K562 (cell line): ENCODE measurements at regions not wholly inside any gene's neighbourhood (a gene's known extent, or its start where the extent isn't known, plus 50 kb on each side); places are given as distances from the start of the nearest gene placed in this dataset.

Experiments used
- BACH1 ChIP-seq: fragments of 200-800 bp; sonication (Bioruptor generic); IDR thresholded peaks from 2 replicates; pipeline ENCODE4 v1.6.1; 2016; ENCODE audit warnings: missing genetic modification characterization, missing compliant biosample characterization
- DDX20 ChIP-seq: fragments of 450-650 bp; IDR thresholded peaks from 2 replicates; pipeline ENCODE4 v1.6.1; 2016; ENCODE audit warnings: missing genetic modification characterization, low read depth, mild to moderate bottlenecking, missing compliant biosample characterization, moderate library complexity
- GATA2 ChIP-seq: sonication (generic); formaldehyde crosslinking; IDR thresholded peaks from 2 replicates; pipeline ENCODE4 v1.4.0; 2020; ENCODE audit warnings: mild to moderate bottlenecking, missing genetic modification reagents
- GATAD2B ChIP-seq: fragments of 450-650 bp; IDR thresholded peaks from 2 replicates; pipeline ENCODE4 v1.6.1; 2017; ENCODE audit warnings: mild to moderate bottlenecking, borderline replicate concordance
- GTF2A2 ChIP-seq: IDR thresholded peaks from 2 replicates; pipeline ENCODE4 v1.6.1; 2016; ENCODE audit warnings: mild to moderate bottlenecking, missing genetic modification characterization, missing compliant biosample characterization
- HDAC3 ChIP-seq: fragments of 450-650 bp; IDR thresholded peaks from 2 replicates; pipeline ENCODE4 v1.6.1; 2018; ENCODE audit warnings: borderline replicate concordance, mild to moderate bottlenecking, moderate library complexity; ENCODE audit not compliant: partially characterized antibody
- ID3 ChIP-seq, 2 experiments: fragments of 250-450 bp in 1 of 2; fragments of 450-650 bp in 1 of 2; sonication (Bioruptor Pico) in 1 of 2; IDR thresholded peaks; 2 replicates each; pipeline versions ENCODE4 v1.6.1 to v1.8.0; 2016 to 2021; ENCODE audit warnings: mild to moderate bottlenecking in 2 of 2, moderate library complexity in 2 of 2, missing compliant biosample characterization in 1 of 2, missing genetic modification characterization in 1 of 2
- IFI16 ChIP-seq: fragments of 250-450 bp; sonication (Bioruptor Pico); IDR thresholded peaks from 2 replicates; pipeline ENCODE4 v2.1.2; 2022; ENCODE audit warnings: mild to moderate bottlenecking, inconsistent platforms
- KLF6 ChIP-seq: fragments of 250-450 bp; sonication (Bioruptor Pico); IDR thresholded peaks from 2 replicates; pipeline ENCODE4 v1.4.0; 2020; ENCODE audit warnings: mild to moderate bottlenecking, moderate library complexity, borderline replicate concordance
- SIN3B ChIP-seq: fragments of 450-650 bp; IDR thresholded peaks from 2 replicates; pipeline ENCODE4 v1.6.1; 2017; ENCODE audit warnings: low read depth, mild to moderate bottlenecking, moderate library complexity
- SMAD4 ChIP-seq: fragments of 250-450 bp; sonication (Bioruptor Pico); conservative IDR thresholded peaks from 2 replicates; pipeline ENCODE4 v1.8.0; 2021; ENCODE audit warnings: inconsistent platforms, mild to moderate bottlenecking, moderate library complexity
- TAF7 ChIP-seq: fragments of 450-650 bp; IDR thresholded peaks from 2 replicates; pipeline ENCODE4 v1.6.1; 2016; ENCODE audit warnings: missing genetic modification characterization, missing compliant biosample characterization
- TEAD2 ChIP-seq: fragments of 450-650 bp; IDR thresholded peaks from 2 replicates; pipeline ENCODE4 v1.6.1; 2016; ENCODE audit warnings: missing genetic modification characterization, control low read depth, missing compliant biosample characterization
- THAP12 ChIP-seq: fragments of 250-450 bp; sonication (Bioruptor Pico); IDR thresholded peaks from 2 replicates; pipeline ENCODE4 v1.9.0; 2021; ENCODE audit warnings: mild to moderate bottlenecking, inconsistent platforms
- ZNF282 ChIP-seq: sonication (generic); formaldehyde crosslinking; IDR thresholded peaks from 2 replicates; pipeline ENCODE4 v1.8.1; 2023; ENCODE audit warnings: missing genetic modification reagents
- ZNF740 ChIP-seq, 3 experiments: fragments of 200-800 bp in 1 of 3; sonication (Bioruptor generic) in 1 of 3; sonication (generic) in 1 of 3; formaldehyde crosslinking in 1 of 3; IDR thresholded peaks; 2 replicates each; pipeline versions ENCODE4 v1.6.1 to v1.8.0; 2016 to 2022; ENCODE audit warnings: mild to moderate bottlenecking in 2 of 3, missing compliant biosample characterization in 2 of 3, missing genetic modification characterization in 2 of 3, missing genetic modification reagents in 1 of 3
- TF ChIP-seq, protein P1 (sequence below): fragments of 200-800 bp; sonication (Bioruptor generic); IDR thresholded peaks from 2 replicates; pipeline ENCODE4 v1.6.1; 2016; ENCODE audit warnings: missing genetic modification characterization, missing compliant biosample characterization

- no peak for TF ChIP-seq ZNF282 (CRISPR knock-in tag)
- TF ChIP-seq BACH1: peak; percentile 48; the same call in 1 of the 2 replicates
- no peak for TF ChIP-seq THAP12 (CRISPR knock-in tag)
- TF ChIP-seq ID3 (CRISPR knock-in tag; IDR thresholded peaks at IDR 0.05): no peak
- TF ChIP-seq ID3 (tag; IDR thresholded peaks at IDR 0.05): peak; percentile 90
- no peak for TF ChIP-seq ZNF740 (CRISPR knock-in tag; IDR thresholded peaks at IDR 0.05)
- TF ChIP-seq ZNF740 (tag; IDR thresholded peaks at IDR 0.05): peak in 1 of 2 experiments; percentile 91; a peak in 2 of 4 replicates
- TF ChIP-seq GATAD2B: no peak
- no peak for TF ChIP-seq GATA2 (CRISPR knock-in tag)
- TF ChIP-seq DDX20: peak; percentile 87
- peak; percentile 76 for TF ChIP-seq SMAD4 (CRISPR knock-in tag)
- TF ChIP-seq, protein P1, sequence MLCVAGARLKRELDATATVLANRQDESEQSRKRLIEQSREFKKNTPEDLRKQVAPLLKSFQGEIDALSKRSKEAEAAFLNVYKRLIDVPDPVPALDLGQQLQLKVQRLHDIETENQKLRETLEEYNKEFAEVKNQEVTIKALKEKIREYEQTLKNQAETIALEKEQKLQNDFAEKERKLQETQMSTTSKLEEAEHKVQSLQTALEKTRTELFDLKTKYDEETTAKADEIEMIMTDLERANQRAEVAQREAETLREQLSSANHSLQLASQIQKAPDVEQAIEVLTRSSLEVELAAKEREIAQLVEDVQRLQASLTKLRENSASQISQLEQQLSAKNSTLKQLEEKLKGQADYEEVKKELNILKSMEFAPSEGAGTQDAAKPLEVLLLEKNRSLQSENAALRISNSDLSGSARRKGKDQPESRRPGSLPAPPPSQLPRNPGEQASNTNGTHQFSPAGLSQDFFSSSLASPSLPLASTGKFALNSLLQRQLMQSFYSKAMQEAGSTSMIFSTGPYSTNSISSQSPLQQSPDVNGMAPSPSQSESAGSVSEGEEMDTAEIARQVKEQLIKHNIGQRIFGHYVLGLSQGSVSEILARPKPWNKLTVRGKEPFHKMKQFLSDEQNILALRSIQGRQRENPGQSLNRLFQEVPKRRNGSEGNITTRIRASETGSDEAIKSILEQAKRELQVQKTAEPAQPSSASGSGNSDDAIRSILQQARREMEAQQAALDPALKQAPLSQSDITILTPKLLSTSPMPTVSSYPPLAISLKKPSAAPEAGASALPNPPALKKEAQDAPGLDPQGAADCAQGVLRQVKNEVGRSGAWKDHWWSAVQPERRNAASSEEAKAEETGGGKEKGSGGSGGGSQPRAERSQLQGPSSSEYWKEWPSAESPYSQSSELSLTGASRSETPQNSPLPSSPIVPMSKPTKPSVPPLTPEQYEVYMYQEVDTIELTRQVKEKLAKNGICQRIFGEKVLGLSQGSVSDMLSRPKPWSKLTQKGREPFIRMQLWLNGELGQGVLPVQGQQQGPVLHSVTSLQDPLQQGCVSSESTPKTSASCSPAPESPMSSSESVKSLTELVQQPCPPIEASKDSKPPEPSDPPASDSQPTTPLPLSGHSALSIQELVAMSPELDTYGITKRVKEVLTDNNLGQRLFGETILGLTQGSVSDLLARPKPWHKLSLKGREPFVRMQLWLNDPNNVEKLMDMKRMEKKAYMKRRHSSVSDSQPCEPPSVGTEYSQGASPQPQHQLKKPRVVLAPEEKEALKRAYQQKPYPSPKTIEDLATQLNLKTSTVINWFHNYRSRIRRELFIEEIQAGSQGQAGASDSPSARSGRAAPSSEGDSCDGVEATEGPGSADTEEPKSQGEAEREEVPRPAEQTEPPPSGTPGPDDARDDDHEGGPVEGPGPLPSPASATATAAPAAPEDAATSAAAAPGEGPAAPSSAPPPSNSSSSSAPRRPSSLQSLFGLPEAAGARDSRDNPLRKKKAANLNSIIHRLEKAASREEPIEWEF (CRISPR knock-in tag): no peak
- TF ChIP-seq SIN3B: no peak
- peak; percentile 85 for TF ChIP-seq TAF7
- TF ChIP-seq KLF6: peak; percentile 75; the same call in 1 of the 2 replicates
- TF ChIP-seq IFI16: 0 out of 2 replicates have a peak, but pooled peaks have one; percentile 58
- TF ChIP-seq GTF2A2 (tag): peak; percentile 90
- TF ChIP-seq HDAC3: no peak
- peak; percentile 70 for TF ChIP-seq TEAD2
These were observed 71.1 kb upstream of the F3 start (continued) for GRCh38 chr1:94612525-94613204.
